ENCODE measurements at regions not wholly inside any gene's neighbourhood (a gene's known extent, or its start where the extent isn't known, plus 50 kb on each side); places are given as distances from the start of the nearest gene placed in this dataset.

DNA sequence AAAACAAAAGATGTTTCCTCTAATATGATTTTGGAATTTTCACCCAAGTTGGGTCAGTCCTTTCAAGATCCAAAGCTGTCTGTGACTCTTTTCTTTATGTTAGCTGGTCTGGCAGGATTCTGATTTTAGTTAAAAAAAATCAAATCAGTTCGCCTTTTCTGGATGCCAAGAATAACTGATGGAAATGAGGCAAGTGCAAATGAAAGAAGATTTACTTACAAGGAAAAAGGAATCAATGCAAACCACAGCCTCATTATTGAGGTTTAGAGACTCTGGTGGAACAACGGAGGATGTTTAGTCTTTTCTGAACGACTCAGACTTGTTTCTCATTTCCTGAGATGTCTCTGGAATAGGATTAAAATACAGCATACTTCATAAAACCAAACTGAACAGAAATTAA lies 117.0 kb upstream of the DYRK2 start:
- H3K4me3 ChIP-seq (ENCODE audit: control insufficient read depth, low read depth, low read length), result no peak overlapping the region
- DNase-seq (ENCODE audit: low read depth), result peak; percentile 15
- TF ChIP-seq, protein P1, sequence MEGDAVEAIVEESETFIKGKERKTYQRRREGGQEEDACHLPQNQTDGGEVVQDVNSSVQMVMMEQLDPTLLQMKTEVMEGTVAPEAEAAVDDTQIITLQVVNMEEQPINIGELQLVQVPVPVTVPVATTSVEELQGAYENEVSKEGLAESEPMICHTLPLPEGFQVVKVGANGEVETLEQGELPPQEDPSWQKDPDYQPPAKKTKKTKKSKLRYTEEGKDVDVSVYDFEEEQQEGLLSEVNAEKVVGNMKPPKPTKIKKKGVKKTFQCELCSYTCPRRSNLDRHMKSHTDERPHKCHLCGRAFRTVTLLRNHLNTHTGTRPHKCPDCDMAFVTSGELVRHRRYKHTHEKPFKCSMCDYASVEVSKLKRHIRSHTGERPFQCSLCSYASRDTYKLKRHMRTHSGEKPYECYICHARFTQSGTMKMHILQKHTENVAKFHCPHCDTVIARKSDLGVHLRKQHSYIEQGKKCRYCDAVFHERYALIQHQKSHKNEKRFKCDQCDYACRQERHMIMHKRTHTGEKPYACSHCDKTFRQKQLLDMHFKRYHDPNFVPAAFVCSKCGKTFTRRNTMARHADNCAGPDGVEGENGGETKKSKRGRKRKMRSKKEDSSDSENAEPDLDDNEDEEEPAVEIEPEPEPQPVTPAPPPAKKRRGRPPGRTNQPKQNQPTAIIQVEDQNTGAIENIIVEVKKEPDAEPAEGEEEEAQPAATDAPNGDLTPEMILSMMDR (conservative IDR thresholded peaks at IDR 0.05; ENCODE audit: control insufficient read depth, insufficient read depth, low read depth, low read length), result no peak

- no peak overlapping the region for H3K4me3 ChIP-seq (ENCODE audit: control insufficient read depth, low read depth, low read length)
- TF ChIP-seq, protein P1 (conservative IDR thresholded peaks at IDR 0.05; ENCODE audit: control insufficient read depth, insufficient read depth, low read depth, low read length), result no peak
- DNase-seq (ENCODE audit: low read depth), result peak; percentile 28
Observed at GRCh38 chr12:67533159-67533558, 115.4 kb upstream of the DYRK2 start.

DNA sequence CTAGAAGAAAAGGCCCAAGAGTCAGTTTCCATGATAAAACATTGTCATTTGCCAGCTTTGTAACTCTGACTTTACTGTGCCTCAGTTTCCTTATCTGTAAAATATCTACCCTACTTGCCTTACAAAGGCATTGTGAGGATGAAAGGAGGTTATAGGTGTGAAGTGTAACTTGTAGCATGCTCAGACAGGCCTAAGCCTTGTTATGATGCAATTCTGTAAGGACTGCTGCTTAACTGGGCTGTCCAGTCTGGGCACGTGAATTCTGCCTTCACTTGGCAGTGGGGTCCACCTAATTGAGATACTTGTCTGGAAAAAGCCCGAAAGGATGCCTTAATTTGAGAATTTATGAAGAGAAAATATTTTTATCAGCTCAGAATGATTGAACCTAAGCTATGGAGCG lies 114.5 kb upstream of the DYRK2 start:
- TF ChIP-seq, protein P1 (conservative IDR thresholded peaks at IDR 0.05; ENCODE audit: control insufficient read depth, insufficient read depth, low read depth, low read length), result no peak
- no peak overlapping the region for H3K4me3 ChIP-seq (ENCODE audit: control insufficient read depth, low read depth, low read length)
- DNase-seq (ENCODE audit: low read depth), result no peak

GRCh38 chr12:67534681-67535080 lies 113.9 kb upstream of the DYRK2 start:
- TF ChIP-seq, protein P1 (conservative IDR thresholded peaks at IDR 0.05; ENCODE audit: control insufficient read depth, insufficient read depth, low read depth, low read length), result no peak
- H3K4me3 ChIP-seq (ENCODE audit: control insufficient read depth, low read depth, low read length), result no peak overlapping the region
- peak; percentile 95 for DNase-seq (ENCODE audit: low read depth)

DNA sequence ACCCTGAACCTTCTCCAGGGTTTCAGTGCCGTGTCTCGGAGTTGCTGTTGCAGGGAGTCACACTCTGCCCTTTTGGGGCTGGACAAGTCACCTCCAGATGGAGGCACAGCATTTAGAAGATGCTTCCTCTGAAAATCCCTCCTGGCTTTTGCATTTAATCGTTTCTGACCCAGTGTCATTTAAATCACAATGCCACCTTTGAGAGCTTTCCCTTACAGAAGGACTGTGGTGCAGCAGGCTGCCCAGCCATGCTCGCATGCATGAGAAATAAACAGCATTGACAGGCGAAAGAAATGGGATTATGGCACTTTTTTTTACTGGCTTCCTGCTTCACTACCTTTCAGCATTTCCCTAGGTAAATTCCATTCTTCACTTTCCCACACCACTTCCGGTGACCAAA lies 113.4 kb upstream of the DYRK2 start:
- TF ChIP-seq, protein P1 (conservative IDR thresholded peaks at IDR 0.05; ENCODE audit: control insufficient read depth, insufficient read depth, low read depth, low read length), result no peak
- no peak overlapping the region for H3K4me3 ChIP-seq (ENCODE audit: control insufficient read depth, low read depth, low read length)
- no peak for DNase-seq (ENCODE audit: low read depth)

DNA sequence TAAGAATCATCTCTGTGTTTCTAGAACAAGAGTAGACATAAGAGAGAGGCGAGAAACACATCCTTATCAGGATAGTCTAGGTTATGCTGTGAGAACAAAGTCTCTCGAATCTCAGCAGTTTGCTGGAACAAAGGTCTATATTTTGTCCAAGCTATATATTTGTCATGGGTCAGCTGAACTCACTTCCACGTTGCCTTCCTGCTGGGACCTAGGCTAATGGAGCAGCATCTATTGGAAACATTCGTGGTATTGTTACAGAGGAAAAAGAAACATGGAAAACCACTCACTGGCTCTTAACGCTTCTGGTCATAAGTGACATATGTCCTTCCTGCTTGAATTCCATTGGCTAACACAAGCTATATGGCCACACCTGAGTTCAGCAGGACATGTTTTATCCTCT lies 112.6 kb upstream of the DYRK2 start:
- DNase-seq (ENCODE audit: low read depth), result no peak
- TF ChIP-seq, protein P1 (conservative IDR thresholded peaks at IDR 0.05; ENCODE audit: control insufficient read depth, insufficient read depth, low read depth, low read length), result no peak
- H3K4me3 ChIP-seq (ENCODE audit: control insufficient read depth, low read depth, low read length), result no peak overlapping the region

- no peak overlapping the region for H3K4me3 ChIP-seq (ENCODE audit: control insufficient read depth, low read depth, low read length)
- TF ChIP-seq, protein P1 (conservative IDR thresholded peaks at IDR 0.05; ENCODE audit: control insufficient read depth, insufficient read depth, low read depth, low read length), result no peak
- DNase-seq (ENCODE audit: low read depth), result no peak
Observed at GRCh38 chr12:67539329-67539728, 109.2 kb upstream of the DYRK2 start.

Data from fibroblast of mammary gland (primary cell).